Mammary epithelial cell (primary cell): ENCODE measurements at regions not wholly inside any gene's neighbourhood (a gene's known extent, or its start where the extent isn't known, plus 50 kb on each side); places are given as distances from the start of the nearest gene placed in this dataset.

Source experiments
- CTCF ChIP-seq, 2 donors: IDR thresholded peaks in 1 of 2; conservative IDR thresholded peaks in 1 of 2; 2 replicates each; pipeline ENCODE4 v1.5.1; 2011 to 2012; ENCODE audit warnings: inconsistent platforms in 2 of 2, low read length in 2 of 2, mild to moderate bottlenecking in 2 of 2, control low read depth in 1 of 2, low read depth in 1 of 2; ENCODE audit not compliant: insufficient read depth in 1 of 2; ENCODE audit errors: extremely low read depth in 1 of 2
- EZH2 ChIP-seq: IDR thresholded peaks from 2 replicates; pipeline ENCODE4 v1.6.1; 2012; ENCODE audit warnings: low read length, inconsistent platforms, borderline replicate concordance

DNA sequence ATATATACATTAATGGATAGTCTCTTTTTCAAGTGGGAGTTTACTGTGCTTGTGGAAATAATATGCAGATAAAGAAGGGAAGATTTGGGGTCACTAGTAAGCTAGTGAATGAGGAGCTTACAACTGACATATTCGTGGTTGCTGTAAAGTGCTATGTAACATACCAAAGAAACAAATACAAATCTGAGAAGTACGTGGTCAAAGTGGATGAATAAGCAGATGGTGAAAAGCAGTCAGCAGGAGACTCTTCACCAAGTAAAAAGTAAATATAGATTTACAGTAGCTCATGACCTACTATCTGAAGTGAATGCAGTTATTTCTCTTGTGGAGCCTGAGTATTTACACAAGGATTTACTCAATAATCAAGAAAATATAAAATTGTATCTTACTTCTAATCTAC is 136.6 kb upstream of the ELAC2 start:
- no peak for TF ChIP-seq CTCF (conservative IDR thresholded peaks at IDR 0.05 in 1 of 2, IDR thresholded peaks at IDR 0.05 in 1 of 2; ENCODE audit: extremely low read depth in 1 of 2, insufficient read depth in 1 of 2, low read depth in 1 of 2, low read length in 2 of 2)
- TF ChIP-seq EZH2, result no peak
